HG02610 (cell line): ENCODE measurements at regions not wholly inside any gene's neighbourhood (a gene's known extent, or its start where the extent isn't known, plus 50 kb on each side); places are given as distances from the start of the nearest gene placed in this dataset.

Experiments
- ATAC-seq: cut with Tn5 transposase; IDR thresholded peaks from one replicate; pipeline ENCODE4 v1.9.1; 2021; ENCODE audit warnings: mild to moderate bottlenecking, moderate library complexity; ENCODE audit not compliant: unreplicated experiment

GRCh38 chr2:14540015-14540414 lies 92.5 kb upstream of the LRATD1 start:
- no peak for ATAC-seq

- no peak for ATAC-seq
Measured at GRCh38 chr2:14543284-14543683, 89.2 kb upstream of the LRATD1 start.

DNA sequence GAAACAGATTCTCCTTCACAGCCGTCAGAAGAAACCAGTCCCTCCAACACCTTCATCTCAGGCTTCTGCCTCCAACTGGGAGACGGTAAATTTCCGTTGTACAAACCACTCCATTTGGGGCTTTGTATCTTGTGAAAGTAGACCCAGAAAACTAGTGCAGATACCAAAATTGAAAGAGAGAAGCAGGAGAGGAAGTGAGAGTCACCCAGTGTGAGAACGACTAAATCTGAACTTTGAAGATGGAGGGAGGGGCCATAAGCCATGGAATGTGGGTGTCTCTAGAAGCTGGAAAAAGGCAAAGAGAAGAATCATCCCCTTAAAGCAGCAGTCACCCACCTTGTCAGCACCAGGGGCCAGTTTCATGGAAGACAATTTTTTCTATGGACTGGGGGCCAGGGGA lies 88.3 kb upstream of the LRATD1 start:
- ATAC-seq, result no peak

DNA sequence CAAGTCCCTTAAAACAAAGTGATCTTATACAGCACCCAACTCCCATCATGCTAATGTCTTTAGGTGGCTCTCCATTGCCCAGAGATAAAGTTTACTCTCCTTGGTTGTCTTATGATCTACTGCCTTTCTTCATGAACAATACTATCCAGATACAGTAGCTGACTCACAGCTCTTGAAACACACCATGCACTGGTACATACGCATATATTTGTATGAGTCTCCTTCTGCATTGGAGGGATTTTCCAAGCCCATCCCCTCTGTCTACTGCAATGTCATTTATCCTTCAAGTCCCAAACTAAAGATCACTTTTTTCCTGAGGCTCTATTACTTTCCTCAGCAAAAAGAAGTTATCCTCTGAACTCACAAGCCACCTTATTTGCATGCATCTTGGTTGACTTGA lies 84.7 kb upstream of the LRATD1 start:
- ATAC-seq, result no peak

DNA sequence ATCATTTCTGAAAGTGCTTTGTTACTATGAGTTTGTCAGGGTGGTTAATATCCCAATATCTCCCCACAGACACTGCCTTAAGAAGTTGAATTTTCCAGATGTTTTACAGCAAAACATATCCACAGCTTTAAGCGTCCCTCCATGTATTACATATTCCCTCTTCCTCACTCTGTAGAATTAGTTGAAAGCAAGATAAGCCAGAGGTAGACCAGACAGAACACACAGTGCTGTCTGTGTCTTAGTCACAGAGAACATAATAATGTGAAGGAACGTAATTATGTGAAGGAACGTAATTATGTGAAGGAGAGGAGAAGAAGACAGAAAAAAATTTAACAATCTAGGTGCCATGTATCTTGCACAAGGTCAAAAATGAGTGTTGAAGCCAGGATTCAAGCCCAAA lies 81.9 kb upstream of the LRATD1 start:
- no peak for ATAC-seq

GRCh38 chr2:14551069-14551468 lies 81.4 kb upstream of the LRATD1 start:
- ATAC-seq, result no peak

DNA sequence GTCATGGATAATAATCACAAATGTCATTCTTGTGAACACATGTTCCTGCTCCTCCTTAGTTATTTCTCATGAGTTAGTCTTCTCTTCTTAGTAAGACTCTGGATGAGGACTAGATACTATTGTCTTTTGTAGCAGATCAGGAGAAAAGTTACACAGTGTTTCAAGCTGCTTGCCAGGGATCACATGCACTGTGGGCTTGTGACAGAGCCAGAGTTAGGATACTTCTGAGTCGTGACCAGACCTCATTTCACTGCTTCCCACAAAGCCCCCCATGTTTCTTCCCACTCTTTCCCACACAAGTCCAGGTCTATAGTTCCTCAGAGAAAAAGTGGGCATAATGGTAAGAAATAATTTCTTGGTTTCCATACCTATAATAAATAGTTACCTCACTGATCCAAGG lies 80.2 kb upstream of the LRATD1 start:
- no peak for ATAC-seq

- no peak for ATAC-seq
Measured at GRCh38 chr2:14552818-14553217, 79.7 kb upstream of the LRATD1 start.

DNA sequence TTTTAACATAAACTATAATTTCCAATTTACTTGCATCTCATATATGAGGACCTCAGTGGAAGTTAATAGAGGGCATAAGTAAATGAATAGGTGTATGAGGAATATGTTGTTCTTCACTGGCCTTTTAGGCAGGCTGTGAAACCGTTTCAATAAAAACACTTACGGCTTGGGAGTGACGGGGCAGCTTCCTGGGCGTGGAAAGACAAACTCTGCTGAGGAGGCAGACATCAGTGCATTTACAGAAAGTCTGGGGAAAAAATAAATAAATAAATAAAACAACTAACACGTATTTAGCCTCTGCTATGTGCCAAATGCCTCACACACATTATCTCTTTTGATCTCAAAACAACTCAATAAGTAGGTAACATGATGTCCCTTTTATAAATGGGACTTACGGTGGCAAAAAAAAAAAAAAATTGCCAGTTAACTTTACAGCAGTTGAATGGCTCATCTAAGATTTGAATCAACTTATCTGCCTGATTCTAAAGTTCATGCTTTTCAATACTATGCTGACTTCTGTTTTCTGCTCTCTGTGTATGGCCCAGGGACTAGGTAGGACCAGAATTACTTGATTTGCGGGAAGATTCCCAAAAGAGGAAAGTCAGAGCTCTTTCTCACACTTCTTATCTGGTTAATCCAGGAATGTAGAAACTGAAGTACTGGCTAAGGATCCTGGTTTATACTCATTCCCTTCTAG lies 77.5 kb upstream of the LRATD1 start:
- no peak for ATAC-seq

DNA sequence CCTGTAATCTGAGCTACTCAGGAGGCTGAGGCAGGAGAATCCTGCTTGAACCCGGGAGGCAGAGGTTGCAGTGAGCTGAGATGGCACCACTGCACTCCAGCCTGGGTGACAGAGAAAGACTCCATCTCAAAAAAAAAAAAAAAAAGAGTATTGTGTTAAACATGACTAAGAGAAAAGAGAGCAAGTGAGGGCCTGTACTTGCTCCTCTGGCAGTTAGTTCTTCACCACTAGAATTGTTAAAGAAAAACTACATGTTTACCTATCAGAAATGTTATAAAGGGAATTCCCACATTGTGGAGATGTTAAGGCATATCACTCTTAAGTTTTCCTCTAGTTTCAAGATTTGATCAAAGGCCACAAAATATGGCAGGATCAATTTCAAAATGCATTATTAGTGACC lies 75.4 kb upstream of the LRATD1 start:
- no peak for ATAC-seq

DNA sequence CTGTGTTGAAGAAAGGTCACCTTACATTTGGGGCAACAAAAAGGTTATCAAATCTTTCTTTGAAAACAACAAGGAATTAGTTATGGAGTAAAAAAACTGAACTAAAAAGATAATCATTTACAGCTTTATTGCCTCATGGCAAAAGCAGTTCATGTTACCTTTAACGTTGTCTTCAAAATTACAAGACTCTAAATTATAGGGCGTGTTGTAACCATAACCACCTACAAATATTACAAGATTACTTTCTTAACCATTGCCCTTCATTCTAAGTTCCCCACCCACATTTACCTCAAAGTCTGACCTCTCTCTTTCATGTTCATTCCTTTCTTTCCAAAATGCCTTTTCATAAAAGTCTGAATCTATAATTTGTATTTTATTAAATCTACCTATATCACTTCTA lies 74.6 kb upstream of the LRATD1 start:
- ATAC-seq, result no peak

DNA sequence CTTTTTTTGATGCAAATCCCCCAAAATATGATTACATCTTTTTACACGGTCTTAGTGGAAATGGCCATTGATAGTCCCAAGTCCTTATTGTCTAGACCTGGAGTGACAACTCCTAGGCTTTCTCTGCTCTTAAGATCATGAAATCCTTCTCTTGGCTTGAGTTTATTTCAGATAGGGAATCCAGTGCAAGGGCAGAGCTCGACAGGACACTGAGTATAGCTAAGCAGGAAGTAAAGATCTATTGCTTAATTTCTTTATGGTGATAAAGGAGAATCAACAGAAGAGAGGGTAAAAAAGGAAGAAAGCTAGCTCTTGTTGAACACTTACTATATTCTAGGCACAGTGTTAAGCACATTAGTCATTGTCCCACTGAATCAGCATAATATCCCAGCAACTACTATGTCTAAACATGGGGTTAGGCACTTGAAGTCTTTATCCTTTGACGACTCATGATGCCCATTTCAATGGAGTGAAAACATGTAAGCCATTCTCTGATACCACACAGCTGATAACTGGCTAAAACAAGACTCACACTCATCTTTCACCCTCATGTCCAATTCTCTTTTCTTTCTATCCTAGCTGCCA lies 74.1 kb upstream of the LRATD1 start:
- no peak for ATAC-seq

- ATAC-seq, result no peak
Measured at GRCh38 chr2:14560716-14561115, 71.8 kb upstream of the LRATD1 start.

- ATAC-seq, result no peak
Measured at GRCh38 chr2:14563324-14563723, 69.2 kb upstream of the LRATD1 start.

- no peak for ATAC-seq
Measured at GRCh38 chr2:14565666-14566065, 66.9 kb upstream of the LRATD1 start.

DNA sequence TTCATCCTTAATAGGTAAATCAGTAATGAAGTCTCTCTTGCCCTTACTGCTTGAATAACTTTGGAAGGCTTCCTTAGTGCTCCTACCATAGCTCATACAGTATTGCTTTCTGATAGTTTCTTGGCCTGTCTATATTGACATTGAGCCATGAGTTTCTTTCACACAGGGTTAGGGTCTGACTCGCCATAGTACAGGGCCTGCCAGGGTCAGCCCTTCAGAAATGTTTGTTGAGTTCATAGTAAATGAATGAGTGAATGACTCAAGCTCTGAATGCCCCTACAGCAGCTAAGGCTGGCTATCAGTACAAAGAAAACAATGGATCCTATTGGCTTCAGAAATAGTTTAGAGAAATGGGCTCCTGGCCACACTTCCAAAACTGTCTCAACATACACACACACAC lies 65.0 kb upstream of the LRATD1 start:
- ATAC-seq, result no peak

GRCh38 chr2:14569294-14569693 lies 63.2 kb upstream of the LRATD1 start:
- ATAC-seq, result no peak

GRCh38 chr2:14572633-14573032 lies 59.9 kb upstream of the LRATD1 start:
- ATAC-seq, result no peak

DNA sequence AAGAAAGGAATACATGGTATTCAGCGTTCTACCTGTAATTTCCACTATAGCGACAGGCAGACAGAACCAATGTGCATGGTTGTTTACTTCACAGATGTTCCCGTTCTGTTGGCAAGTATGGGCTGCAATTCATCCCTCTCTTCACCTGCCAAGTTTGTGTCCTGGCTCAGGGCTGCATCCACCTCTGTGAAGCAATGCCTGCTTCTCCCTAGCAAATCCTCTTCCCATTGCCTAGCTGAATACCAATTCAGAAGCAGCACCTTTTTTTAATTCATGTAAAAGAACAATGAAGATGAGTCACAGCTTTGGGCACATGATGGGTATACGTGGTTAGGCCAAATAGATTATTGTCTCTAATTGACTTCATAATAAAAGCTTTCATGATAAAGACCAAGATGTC lies 54.7 kb upstream of the LRATD1 start:
- ATAC-seq, result no peak
